ENCODE measurements at regions not wholly inside any gene's neighbourhood (a gene's known extent, or its start where the extent isn't known, plus 50 kb on each side); places are given as distances from the start of the nearest gene placed in this dataset.

GRCh38 chr13:88461272-88462009 is 790.3 kb downstream of the SLITRK5 start:
- Histone ChIP-seq H3K4me1 (ENCODE audit: insufficient read depth, low read length, poor library complexity, severe bottlenecking) (no peaks in the 10 kb centered on the region), H3K9me3 (ENCODE audit: low read depth, low read length, poor library complexity, severe bottlenecking) (no peaks in the 10 kb centered on the region), H3K27ac (ENCODE audit: low read depth, low read length, poor library complexity, severe bottlenecking) (no peak overlapping the region), H3K27me3 (replicated peaks; ENCODE audit: insufficient read depth, low read depth, low read length, poor library complexity) (no peaks in the 10 kb centered on the region), H3K36me3 (ENCODE audit: insufficient read depth, low read length, poor library complexity, severe bottlenecking) (no peaks in the 10 kb centered on the region), H3K4me3 (ENCODE audit: low read depth, low read length, poor library complexity, severe bottlenecking) (no peak overlapping the region)
- POLR2A ChIA-PET (ENCODE audit: low non-redundant PET), result no interaction called here
- no peak for DNase-seq (ENCODE audit: low spot score)
- no TSS peak for BruUV-seq (replicated peaks)
- intact Hi-C loops (cut with micrococcal nuclease; ENCODE audit: unreplicated experiment), result no loop called here
- TF ChIP-seq EZH2 (IDR thresholded peaks at IDR 0.05; ENCODE audit: borderline replicate concordance, low read depth, low read length, poor library complexity, severe bottlenecking), result no peak
- no peak for TF ChIP-seq CTCF (conservative IDR thresholded peaks at IDR 0.05; ENCODE audit: low read depth, low read length)
- CTCF ChIA-PET, result no interaction called here

- H3K9me3 ChIP-seq (ENCODE audit: low read depth, low read length, poor library complexity, severe bottlenecking), result no peaks in the 10 kb centered on the region
- H3K4me1 ChIP-seq (ENCODE audit: insufficient read depth, low read length, poor library complexity, severe bottlenecking), result no peaks in the 10 kb centered on the region
- intact Hi-C loops (cut with micrococcal nuclease; ENCODE audit: unreplicated experiment), result no loop called here
- no peak for TF ChIP-seq CTCF (conservative IDR thresholded peaks at IDR 0.05; ENCODE audit: low read depth, low read length)
- TF ChIP-seq EZH2 (IDR thresholded peaks at IDR 0.05; ENCODE audit: borderline replicate concordance, low read depth, low read length, poor library complexity, severe bottlenecking), result no peak
- no TSS peak for BruUV-seq (replicated peaks)
- H3K27me3 ChIP-seq (replicated peaks; ENCODE audit: insufficient read depth, low read depth, low read length, poor library complexity), result no peaks in the 10 kb centered on the region
- no peak overlapping the region for H3K4me3 ChIP-seq (ENCODE audit: low read depth, low read length, poor library complexity, severe bottlenecking)
- ChIA-PET POLR2A (ENCODE audit: low non-redundant PET) (no interaction called here), CTCF (no interaction called here)
- no peak overlapping the region for H3K27ac ChIP-seq (ENCODE audit: low read depth, low read length, poor library complexity, severe bottlenecking)
- H3K36me3 ChIP-seq (ENCODE audit: insufficient read depth, low read length, poor library complexity, severe bottlenecking), result no peaks in the 10 kb centered on the region
- DNase-seq (ENCODE audit: low spot score), result no peak
Measured at GRCh38 chr13:88464851-88465250, 793.7 kb downstream of the SLITRK5 start.

GRCh38 chr13:88472316-88472715 is 801.1 kb downstream of the SLITRK5 start:
- BruUV-seq (replicated peaks), result no TSS peak
- DNase-seq (ENCODE audit: low spot score), result no peak
- ChIA-PET POLR2A (ENCODE audit: low non-redundant PET) (no interaction called here), CTCF (no interaction called here)
- Histone ChIP-seq H3K27me3 (replicated peaks; ENCODE audit: insufficient read depth, low read depth, low read length, poor library complexity) (no peaks in the 10 kb centered on the region), H3K4me3 (ENCODE audit: low read depth, low read length, poor library complexity, severe bottlenecking) (no peak overlapping the region), H3K27ac (ENCODE audit: low read depth, low read length, poor library complexity, severe bottlenecking) (no peak overlapping the region), H3K4me1 (ENCODE audit: insufficient read depth, low read length, poor library complexity, severe bottlenecking) (no peaks in the 10 kb centered on the region), H3K9me3 (ENCODE audit: low read depth, low read length, poor library complexity, severe bottlenecking) (no peaks in the 10 kb centered on the region), H3K36me3 (ENCODE audit: insufficient read depth, low read length, poor library complexity, severe bottlenecking) (no peaks in the 10 kb centered on the region)
- intact Hi-C loops (cut with micrococcal nuclease; ENCODE audit: unreplicated experiment), result no loop called here
- no peak for TF ChIP-seq EZH2 (IDR thresholded peaks at IDR 0.05; ENCODE audit: borderline replicate concordance, low read depth, low read length, poor library complexity, severe bottlenecking)
- no peak for TF ChIP-seq CTCF (conservative IDR thresholded peaks at IDR 0.05; ENCODE audit: low read depth, low read length)

All from A673 (cell line).